ENCODE measurements at regions not wholly inside any gene's neighbourhood (a gene's known extent, or its start where the extent isn't known, plus 50 kb on each side); places are given as distances from the start of the nearest gene placed in this dataset.

GRCh38 chr5:130687085-130687733 is 477.8 kb downstream of the HINT1 start:
- no peaks in the 10 kb centered on the region for H3F3A ChIP-seq (replicated peaks; ENCODE audit: insufficient read depth)
- WGBS (ENCODE audit: low lambda C conversion rate), result 10% methylated on average over 6 of the region's 7 CpGs
- no peaks in the 10 kb centered on the region for H3K9me3 ChIP-seq
- DNase-seq, result no peak
- H3K79me2 ChIP-seq (ENCODE audit: insufficient read depth), result no peaks in the 10 kb centered on the region
- peaks cover 2% of the 10 kb centered on the region; the same call in 1 of the 2 replicates for H3K27me3 ChIP-seq (ENCODE audit: insufficient read depth)
- TF ChIP-seq FOXM1 (IDR thresholded peaks at IDR 0.05; ENCODE audit: low read depth), result no peak
- no peak for TF ChIP-seq TEAD4 (IDR thresholded peaks at IDR 0.05; ENCODE audit: borderline replicate concordance, insufficient read depth)
- TF ChIP-seq IRF3 (IDR thresholded peaks at IDR 0.05; ENCODE audit: low read depth, low read length), result no peak
- no peak for TF ChIP-seq MAX (IDR thresholded peaks at IDR 0.05; ENCODE audit: low read depth)
- TF ChIP-seq FOXJ3 (CRISPR knock-in tag; IDR thresholded peaks at IDR 0.05), result no peak
- TF ChIP-seq EP300 (IDR thresholded peaks at IDR 0.05; ENCODE audit: borderline replicate concordance in 1 of 2, low read depth in 1 of 2, low read length in 1 of 2), result no peak
- TF ChIP-seq, protein P1, sequence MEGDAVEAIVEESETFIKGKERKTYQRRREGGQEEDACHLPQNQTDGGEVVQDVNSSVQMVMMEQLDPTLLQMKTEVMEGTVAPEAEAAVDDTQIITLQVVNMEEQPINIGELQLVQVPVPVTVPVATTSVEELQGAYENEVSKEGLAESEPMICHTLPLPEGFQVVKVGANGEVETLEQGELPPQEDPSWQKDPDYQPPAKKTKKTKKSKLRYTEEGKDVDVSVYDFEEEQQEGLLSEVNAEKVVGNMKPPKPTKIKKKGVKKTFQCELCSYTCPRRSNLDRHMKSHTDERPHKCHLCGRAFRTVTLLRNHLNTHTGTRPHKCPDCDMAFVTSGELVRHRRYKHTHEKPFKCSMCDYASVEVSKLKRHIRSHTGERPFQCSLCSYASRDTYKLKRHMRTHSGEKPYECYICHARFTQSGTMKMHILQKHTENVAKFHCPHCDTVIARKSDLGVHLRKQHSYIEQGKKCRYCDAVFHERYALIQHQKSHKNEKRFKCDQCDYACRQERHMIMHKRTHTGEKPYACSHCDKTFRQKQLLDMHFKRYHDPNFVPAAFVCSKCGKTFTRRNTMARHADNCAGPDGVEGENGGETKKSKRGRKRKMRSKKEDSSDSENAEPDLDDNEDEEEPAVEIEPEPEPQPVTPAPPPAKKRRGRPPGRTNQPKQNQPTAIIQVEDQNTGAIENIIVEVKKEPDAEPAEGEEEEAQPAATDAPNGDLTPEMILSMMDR (IDR thresholded peaks at IDR 0.05), result no peak
- TF ChIP-seq, protein P2, sequence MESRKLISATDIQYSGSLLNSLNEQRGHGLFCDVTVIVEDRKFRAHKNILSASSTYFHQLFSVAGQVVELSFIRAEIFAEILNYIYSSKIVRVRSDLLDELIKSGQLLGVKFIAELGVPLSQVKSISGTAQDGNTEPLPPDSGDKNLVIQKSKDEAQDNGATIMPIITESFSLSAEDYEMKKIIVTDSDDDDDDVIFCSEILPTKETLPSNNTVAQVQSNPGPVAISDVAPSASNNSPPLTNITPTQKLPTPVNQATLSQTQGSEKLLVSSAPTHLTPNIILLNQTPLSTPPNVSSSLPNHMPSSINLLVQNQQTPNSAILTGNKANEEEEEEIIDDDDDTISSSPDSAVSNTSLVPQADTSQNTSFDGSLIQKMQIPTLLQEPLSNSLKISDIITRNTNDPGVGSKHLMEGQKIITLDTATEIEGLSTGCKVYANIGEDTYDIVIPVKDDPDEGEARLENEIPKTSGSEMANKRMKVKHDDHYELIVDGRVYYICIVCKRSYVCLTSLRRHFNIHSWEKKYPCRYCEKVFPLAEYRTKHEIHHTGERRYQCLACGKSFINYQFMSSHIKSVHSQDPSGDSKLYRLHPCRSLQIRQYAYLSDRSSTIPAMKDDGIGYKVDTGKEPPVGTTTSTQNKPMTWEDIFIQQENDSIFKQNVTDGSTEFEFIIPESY (IDR thresholded peaks at IDR 0.05; ENCODE audit: borderline replicate concordance, low read depth), result no peak
- no peak for TF ChIP-seq GABPA (IDR thresholded peaks at IDR 0.05; ENCODE audit: low read depth)
- no peak for TF ChIP-seq SMC3 (IDR thresholded peaks at IDR 0.05; ENCODE audit: low read depth, low read length)
- TF ChIP-seq, protein P3, sequence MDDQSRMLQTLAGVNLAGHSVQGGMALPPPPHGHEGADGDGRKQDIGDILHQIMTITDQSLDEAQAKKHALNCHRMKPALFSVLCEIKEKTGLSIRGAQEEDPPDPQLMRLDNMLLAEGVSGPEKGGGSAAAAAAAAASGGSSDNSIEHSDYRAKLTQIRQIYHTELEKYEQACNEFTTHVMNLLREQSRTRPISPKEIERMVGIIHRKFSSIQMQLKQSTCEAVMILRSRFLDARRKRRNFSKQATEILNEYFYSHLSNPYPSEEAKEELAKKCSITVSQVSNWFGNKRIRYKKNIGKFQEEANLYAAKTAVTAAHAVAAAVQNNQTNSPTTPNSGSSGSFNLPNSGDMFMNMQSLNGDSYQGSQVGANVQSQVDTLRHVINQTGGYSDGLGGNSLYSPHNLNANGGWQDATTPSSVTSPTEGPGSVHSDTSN (IDR thresholded peaks at IDR 0.05), result no peak
- TF ChIP-seq RXRA (IDR thresholded peaks at IDR 0.05; ENCODE audit: borderline replicate concordance, low read depth), result no peak
- TF ChIP-seq RAD21 (IDR thresholded peaks at IDR 0.05; ENCODE audit: low read length), result no peak
- POLR2A ChIA-PET, result no interaction called here
- no peaks in the 10 kb centered on the region for H3K36me3 ChIP-seq (replicated peaks in 1 of 2; ENCODE audit: control insufficient read depth in 1 of 2, insufficient read depth in 2 of 2, low read length in 1 of 2)
- H3K4me2 ChIP-seq, result no peak overlapping the region
- H3K27ac ChIP-seq (ENCODE audit: low read depth in 2 of 2, low read length in 1 of 2), result no peak overlapping the region
- H3K4me3 ChIP-seq (ENCODE audit: low read depth in 2 of 2, low read length in 1 of 2), result no peak overlapping the region
- H3K9ac ChIP-seq, result no peak overlapping the region
- CTCF ChIA-PET, result no interaction called here
- H2AFZ ChIP-seq (ENCODE audit: low read depth), result no peak overlapping the region
- H3K4me1 ChIP-seq (ENCODE audit: control insufficient read depth in 1 of 2, insufficient read depth in 2 of 2, low read depth in 1 of 2, low read length in 1 of 2), result no peaks in the 10 kb centered on the region
- no peaks in the 10 kb centered on the region for H4K20me1 ChIP-seq (ENCODE audit: insufficient read depth)
- no peaks in the 10 kb centered on the region for H3K9me2 ChIP-seq
